ENCODE measurements at regions not wholly inside any gene's neighbourhood (a gene's known extent, or its start where the extent isn't known, plus 50 kb on each side); places are given as distances from the start of the nearest gene placed in this dataset.
"Not testable (repeated sequence)": the region's sequence is repeated elsewhere in the genome, so short reads cannot be mapped to it uniquely, and the experiment has no call there.

- no peak overlapping the region for H3K4me3 ChIP-seq (ENCODE audit: control insufficient read depth in 2 of 3, extremely low read depth in 1 of 3, insufficient read depth in 2 of 3, low read depth in 1 of 3, low read length in 3 of 3)
- no peaks in the 10 kb centered on the region for H3K36me3 ChIP-seq (ENCODE audit: control insufficient read depth in 2 of 2, extremely low read depth in 1 of 2, insufficient read depth in 2 of 2, low read length in 2 of 2)
- H3K79me2 ChIP-seq (ENCODE audit: control insufficient read depth, insufficient read depth, low read length): no peaks in the 10 kb centered on the region
- H3K9me1 ChIP-seq (ENCODE audit: control insufficient read depth, extremely low read depth, insufficient read depth, low read length): no peaks in the 10 kb centered on the region
- FAIRE-seq: no peak
- H2AFZ ChIP-seq (ENCODE audit: control insufficient read depth, low read length): no peak overlapping the region
- H3K4me2 ChIP-seq (ENCODE audit: control insufficient read depth, extremely low read depth, insufficient read depth, low read depth, low read length): no peak overlapping the region
- no peaks in the 10 kb centered on the region for H4K20me1 ChIP-seq (ENCODE audit: control insufficient read depth, extremely low read depth, insufficient read depth, low read length)
- no peak overlapping the region for H3K9ac ChIP-seq (ENCODE audit: control insufficient read depth, extremely low read depth, insufficient read depth, low read length)
- H3K9me3 ChIP-seq (ENCODE audit: control insufficient read depth, low read depth, low read length): no peaks in the 10 kb centered on the region
- H3K4me1 ChIP-seq (ENCODE audit: control insufficient read depth, extremely low read depth, insufficient read depth, low read length): no peaks in the 10 kb centered on the region
- dilution Hi-C loops (cut with MboI; ENCODE audit: extremely low pct_ligation_motif_present, low sequenced_read_pairs): no loop called here
- TF ChIP-seq EZH2 (IDR thresholded peaks at IDR 0.05; ENCODE audit: low read length) (no peak), CTCF (optimal IDR thresholded peaks at IDR 0.05 in 1 of 3, IDR thresholded peaks at IDR 0.05 in 1 of 3, conservative IDR thresholded peaks at IDR 0.05 in 1 of 3; ENCODE audit: extremely low read depth in 1 of 3, insufficient read depth in 2 of 3, low read length in 3 of 3) (no peak)
- no peak overlapping the region for H3K27ac ChIP-seq (ENCODE audit: control insufficient read depth, insufficient read depth, low read length)
- no peaks in the 10 kb centered on the region for H3K27me3 ChIP-seq (ENCODE audit: control insufficient read depth, extremely low read depth, insufficient read depth, low read length)
- no peak for DNase-seq (ENCODE audit: low read depth, low spot score)
These were observed 55.1 kb upstream of the IMP4 start for GRCh38 chr2:130287656-130288026.

GRCh38 chr2:130286983-130287655 lies 55.6 kb upstream of the IMP4 start:
- dilution Hi-C loops (cut with MboI; ENCODE audit: extremely low pct_ligation_motif_present, low sequenced_read_pairs): no loop called here
- Histone ChIP-seq H3K27ac (ENCODE audit: control insufficient read depth, insufficient read depth, low read length) (no peak overlapping the region), H3K9me3 (ENCODE audit: control insufficient read depth, low read depth, low read length) (no peaks in the 10 kb centered on the region), H3K27me3 (ENCODE audit: control insufficient read depth, extremely low read depth, insufficient read depth, low read length) (no peaks in the 10 kb centered on the region), H4K20me1 (ENCODE audit: control insufficient read depth, extremely low read depth, insufficient read depth, low read length) (no peaks in the 10 kb centered on the region), H3K4me2 (ENCODE audit: control insufficient read depth, extremely low read depth, insufficient read depth, low read depth, low read length) (no peak overlapping the region), H3K9ac (ENCODE audit: control insufficient read depth, extremely low read depth, insufficient read depth, low read length) (no peak overlapping the region), H3K36me3 (ENCODE audit: control insufficient read depth in 2 of 2, extremely low read depth in 1 of 2, insufficient read depth in 2 of 2, low read length in 2 of 2) (no peaks in the 10 kb centered on the region), H3K9me1 (ENCODE audit: control insufficient read depth, extremely low read depth, insufficient read depth, low read length) (no peaks in the 10 kb centered on the region), H3K4me3 (ENCODE audit: control insufficient read depth in 2 of 3, extremely low read depth in 1 of 3, insufficient read depth in 2 of 3, low read depth in 1 of 3, low read length in 3 of 3) (no peak overlapping the region), H3K4me1 (ENCODE audit: control insufficient read depth, extremely low read depth, insufficient read depth, low read length) (no peaks in the 10 kb centered on the region), H2AFZ (ENCODE audit: control insufficient read depth, low read length) (no peak overlapping the region), H3K79me2 (ENCODE audit: control insufficient read depth, insufficient read depth, low read length) (no peaks in the 10 kb centered on the region)
- TF ChIP-seq CTCF (optimal IDR thresholded peaks at IDR 0.05 in 1 of 3, IDR thresholded peaks at IDR 0.05 in 1 of 3, conservative IDR thresholded peaks at IDR 0.05 in 1 of 3; ENCODE audit: extremely low read depth in 1 of 3, insufficient read depth in 2 of 3, low read length in 3 of 3) (no peak), EZH2 (IDR thresholded peaks at IDR 0.05; ENCODE audit: low read length) (no peak)
- FAIRE-seq: no peak
- no peak for DNase-seq (ENCODE audit: low read depth, low spot score)

GRCh38 chr2:130283341-130283869 lies 59.3 kb upstream of the IMP4 start:
- H3K9me1 ChIP-seq (ENCODE audit: control insufficient read depth, extremely low read depth, insufficient read depth, low read length); H3K4me3 ChIP-seq (ENCODE audit: control insufficient read depth in 2 of 3, extremely low read depth in 1 of 3, insufficient read depth in 2 of 3, low read depth in 1 of 3, low read length in 3 of 3); dilution Hi-C loops (cut with MboI; ENCODE audit: extremely low pct_ligation_motif_present, low sequenced_read_pairs); H3K36me3 ChIP-seq (ENCODE audit: control insufficient read depth in 2 of 2, extremely low read depth in 1 of 2, insufficient read depth in 2 of 2, low read length in 2 of 2); FAIRE-seq; H3K79me2 ChIP-seq (ENCODE audit: control insufficient read depth, insufficient read depth, low read length); H3K9me3 ChIP-seq (ENCODE audit: control insufficient read depth, low read depth, low read length); H3K27me3 ChIP-seq (ENCODE audit: control insufficient read depth, extremely low read depth, insufficient read depth, low read length); H3K27ac ChIP-seq (ENCODE audit: control insufficient read depth, insufficient read depth, low read length); H3K4me2 ChIP-seq (ENCODE audit: control insufficient read depth, extremely low read depth, insufficient read depth, low read depth, low read length); H3K4me1 ChIP-seq (ENCODE audit: control insufficient read depth, extremely low read depth, insufficient read depth, low read length); DNase-seq (ENCODE audit: low read depth, low spot score); H3K9ac ChIP-seq (ENCODE audit: control insufficient read depth, extremely low read depth, insufficient read depth, low read length); H4K20me1 ChIP-seq (ENCODE audit: control insufficient read depth, extremely low read depth, insufficient read depth, low read length); H2AFZ ChIP-seq (ENCODE audit: control insufficient read depth, low read length): not testable (repeated sequence)

GRCh38 chr2:130279551-130279950 lies 63.1 kb upstream of the IMP4 start:
- H3K4me3 ChIP-seq (ENCODE audit: control insufficient read depth in 2 of 3, extremely low read depth in 1 of 3, insufficient read depth in 2 of 3, low read depth in 1 of 3, low read length in 3 of 3); H3K79me2 ChIP-seq (ENCODE audit: control insufficient read depth, insufficient read depth, low read length); H3K9me1 ChIP-seq (ENCODE audit: control insufficient read depth, extremely low read depth, insufficient read depth, low read length); H3K4me2 ChIP-seq (ENCODE audit: control insufficient read depth, extremely low read depth, insufficient read depth, low read depth, low read length); H2AFZ ChIP-seq (ENCODE audit: control insufficient read depth, low read length); dilution Hi-C loops (cut with MboI; ENCODE audit: extremely low pct_ligation_motif_present, low sequenced_read_pairs); FAIRE-seq; H3K4me1 ChIP-seq (ENCODE audit: control insufficient read depth, extremely low read depth, insufficient read depth, low read length); H3K9me3 ChIP-seq (ENCODE audit: control insufficient read depth, low read depth, low read length); H4K20me1 ChIP-seq (ENCODE audit: control insufficient read depth, extremely low read depth, insufficient read depth, low read length); H3K27me3 ChIP-seq (ENCODE audit: control insufficient read depth, extremely low read depth, insufficient read depth, low read length); DNase-seq (ENCODE audit: low read depth, low spot score); H3K36me3 ChIP-seq (ENCODE audit: control insufficient read depth in 2 of 2, extremely low read depth in 1 of 2, insufficient read depth in 2 of 2, low read length in 2 of 2); H3K9ac ChIP-seq (ENCODE audit: control insufficient read depth, extremely low read depth, insufficient read depth, low read length); H3K27ac ChIP-seq (ENCODE audit: control insufficient read depth, insufficient read depth, low read length): not testable (repeated sequence)
